HG02840 (cell line): ENCODE measurements at regions not wholly inside any gene's neighbourhood (a gene's known extent, or its start where the extent isn't known, plus 50 kb on each side); places are given as distances from the start of the nearest gene placed in this dataset.
A peak's percentile ranks its signal among the peaks of the same experiment; 100 is the strongest.
"Not testable (repeated sequence)": the region's sequence is repeated elsewhere in the genome, so short reads cannot be mapped to it uniquely, and the experiment has no call there.

Experiments used
- ATAC-seq: cut with Tn5 transposase; IDR thresholded peaks from one replicate; pipeline ENCODE4 v1.9.1; 2021; ENCODE audit warnings: mild to moderate bottlenecking, moderate library complexity, moderate number of reproducible peaks; ENCODE audit not compliant: unreplicated experiment, low FRiP score

DNA sequence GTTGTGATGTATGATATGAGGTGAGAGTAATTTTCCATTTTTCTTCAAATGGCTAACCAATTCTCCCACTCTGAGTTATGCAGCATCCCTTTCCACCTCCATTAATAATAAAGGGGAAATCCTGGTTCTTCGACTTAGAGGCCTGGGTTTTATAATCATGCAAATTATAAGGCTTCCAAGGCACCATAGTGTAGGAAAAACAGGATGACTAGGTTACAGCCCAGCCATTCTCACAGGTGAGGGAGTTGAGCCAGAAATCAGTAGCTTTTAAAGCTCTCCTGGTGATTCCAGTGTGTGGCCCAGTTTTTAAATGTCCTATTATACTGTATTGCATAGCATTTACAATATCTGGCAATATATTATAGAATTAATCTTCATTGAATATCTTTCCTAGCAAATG, 203.1 kb downstream of the ARHGEF9 start:
- ATAC-seq, result no peak

DNA sequence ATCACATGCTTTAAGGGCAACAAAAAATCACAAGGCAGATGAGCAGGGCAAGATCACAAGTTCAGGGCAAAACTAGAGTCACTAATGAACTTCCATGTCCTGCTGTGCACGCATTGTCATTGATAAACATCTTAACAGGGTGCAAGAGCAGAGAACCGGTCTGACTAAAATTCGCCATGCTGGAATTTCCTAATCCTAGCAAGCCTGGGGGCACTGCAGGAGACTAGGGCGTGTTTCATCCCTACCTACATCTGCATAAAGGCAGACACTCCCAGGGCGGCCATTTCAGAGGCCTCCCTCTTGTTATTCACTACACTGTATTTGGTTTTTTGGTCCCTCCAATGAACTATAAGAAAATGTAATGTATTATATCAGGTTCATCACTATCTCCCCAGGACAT, 203.6 kb downstream of the ARHGEF9 start:
- ATAC-seq, result no peak

DNA sequence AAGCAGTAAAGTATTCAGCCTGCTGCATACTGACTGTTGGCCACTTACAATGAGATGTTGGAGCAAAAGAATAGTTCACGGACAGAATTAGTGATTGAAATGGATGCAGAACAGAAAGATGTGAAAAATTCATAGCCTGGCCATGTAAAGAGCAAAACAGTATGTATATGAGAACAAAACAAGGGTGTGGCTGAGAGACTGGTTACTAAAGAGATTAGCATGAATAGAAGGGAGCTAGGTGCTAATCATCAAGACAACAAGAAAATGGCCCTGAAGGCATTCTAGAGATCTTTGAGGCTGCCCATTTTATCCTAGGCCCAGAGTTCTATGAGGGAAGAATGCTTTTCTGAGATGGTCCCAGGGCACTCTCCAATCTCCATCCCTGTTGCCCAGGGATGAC, 208.5 kb downstream of the ARHGEF9 start:
- ATAC-seq, result no peak

DNA sequence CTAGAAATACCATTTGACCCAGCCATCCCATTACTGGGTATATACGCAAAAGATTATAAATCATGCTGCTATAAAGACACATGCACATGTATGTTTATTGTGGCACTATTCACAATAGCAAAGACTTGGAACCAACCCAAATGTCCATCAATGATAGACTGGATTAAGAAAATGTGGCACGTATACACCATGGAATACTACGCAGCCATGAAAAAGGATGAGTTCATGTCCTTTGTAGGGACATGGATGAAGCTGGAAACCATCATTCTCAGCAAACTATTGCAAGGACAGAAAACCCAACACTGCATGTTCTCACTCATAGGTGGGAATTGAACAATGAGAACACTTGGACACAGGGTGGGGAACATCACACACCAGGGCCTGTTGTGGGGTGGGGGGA, 209.3 kb downstream of the ARHGEF9 start:
- not testable (repeated sequence) for ATAC-seq

DNA sequence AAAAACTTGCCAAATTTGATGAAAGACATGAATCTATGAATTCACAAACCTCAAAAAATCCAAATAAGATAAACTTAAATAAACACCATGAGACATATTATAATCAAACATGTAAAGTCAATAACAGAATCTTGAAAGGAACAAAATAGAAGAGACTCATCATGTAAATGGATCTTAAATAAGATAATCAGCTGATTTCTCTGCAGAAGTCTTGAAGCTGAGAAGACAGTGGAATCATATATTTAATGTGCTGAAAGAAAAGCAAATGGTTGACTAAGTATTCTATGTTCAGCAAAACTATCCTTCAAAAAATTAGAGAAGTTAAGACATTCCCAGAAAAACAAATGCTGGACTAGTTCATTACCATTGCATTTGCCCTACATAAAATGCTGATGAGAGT, 215.7 kb upstream of the SPIN4 start:
- no peak for ATAC-seq

DNA sequence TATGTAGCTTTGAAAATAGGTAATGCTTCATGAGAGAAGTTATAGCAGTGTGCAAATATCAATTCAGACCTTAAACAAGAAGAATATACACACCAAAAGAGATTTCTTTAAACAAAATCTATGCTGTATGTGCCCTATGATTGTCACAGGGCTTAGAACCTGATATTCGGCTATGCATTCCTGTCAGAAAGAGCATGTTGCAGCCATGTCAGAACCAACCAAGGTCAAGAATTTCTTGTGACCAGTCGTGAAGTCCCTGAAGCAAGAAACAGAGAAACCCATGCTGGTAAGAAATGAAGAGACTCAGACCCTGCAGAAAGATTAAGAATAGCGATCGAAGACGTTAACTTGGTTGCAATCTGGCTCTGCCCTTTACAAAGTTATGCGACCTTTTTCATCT, 210.3 kb upstream of the SPIN4 start:
- ATAC-seq, result no peak

DNA sequence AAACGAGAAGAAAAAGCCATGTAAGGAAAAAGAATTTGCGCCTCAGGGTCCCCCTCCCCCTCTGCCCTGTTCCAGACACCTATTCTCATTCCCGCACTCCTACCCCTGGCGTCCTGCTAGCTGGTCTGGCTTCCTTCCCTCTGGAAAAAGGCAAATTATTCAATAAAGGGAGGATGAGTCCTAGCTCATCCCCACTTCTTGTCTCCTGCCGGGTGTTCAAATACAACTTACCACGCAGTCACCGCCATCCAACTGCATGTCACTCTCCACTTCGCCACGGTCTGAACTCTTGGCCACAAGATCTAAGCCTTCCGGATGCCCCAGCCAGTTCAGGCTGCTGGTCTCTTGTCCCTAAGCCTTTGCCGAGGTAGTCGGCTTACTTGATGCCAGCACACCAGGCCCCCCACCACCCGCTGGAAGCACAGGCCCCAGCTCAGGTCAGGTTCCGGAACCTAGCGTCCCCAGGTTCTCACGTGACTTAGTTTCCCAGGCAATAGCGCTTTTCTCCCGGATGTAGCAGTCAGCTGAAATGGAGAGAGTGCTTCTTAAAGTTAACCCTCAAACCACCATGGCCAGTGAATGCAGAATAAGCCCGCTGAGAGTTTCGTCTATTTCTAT, 209.6 kb upstream of the SPIN4 start:
- ATAC-seq, result peak; percentile 99

DNA sequence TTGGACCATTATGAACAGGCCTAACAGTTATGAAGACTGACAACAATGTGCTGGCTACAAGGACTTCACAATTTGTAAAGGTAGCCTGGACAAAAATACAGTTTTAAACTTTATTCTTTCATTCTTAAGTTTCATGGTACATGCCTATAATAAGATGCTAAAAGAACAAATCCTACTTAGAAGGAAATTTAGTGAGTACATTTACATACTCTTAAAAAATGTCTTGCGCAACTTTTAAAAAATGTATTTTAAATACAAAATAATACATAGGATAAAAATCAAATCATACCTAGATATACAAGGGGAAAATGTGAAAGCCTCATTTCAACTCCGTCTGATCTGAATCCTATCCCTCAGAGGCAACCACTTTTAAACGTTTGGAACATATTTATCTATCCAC, 200.7 kb upstream of the SPIN4 start:
- no peak for ATAC-seq

DNA sequence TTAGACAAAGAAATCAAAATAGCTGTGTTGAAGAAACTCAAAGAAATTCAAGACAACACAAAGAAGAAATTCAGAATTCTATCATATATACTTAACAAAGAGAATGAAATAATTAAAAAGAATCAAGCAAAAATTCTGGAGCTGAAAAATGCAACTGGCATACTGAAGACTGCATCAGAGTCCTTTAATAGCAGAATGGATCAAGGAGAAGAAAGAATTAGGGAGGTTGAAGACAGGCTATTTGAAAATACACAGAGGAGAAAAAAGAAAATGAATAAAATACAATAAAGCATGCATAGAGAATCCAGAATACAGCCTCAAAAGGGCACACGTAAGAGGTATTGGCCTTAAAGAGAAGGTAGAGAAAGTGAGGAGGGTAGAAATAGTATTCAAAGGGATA, 179.5 kb upstream of the SPIN4 start:
- ATAC-seq, result no peak

DNA sequence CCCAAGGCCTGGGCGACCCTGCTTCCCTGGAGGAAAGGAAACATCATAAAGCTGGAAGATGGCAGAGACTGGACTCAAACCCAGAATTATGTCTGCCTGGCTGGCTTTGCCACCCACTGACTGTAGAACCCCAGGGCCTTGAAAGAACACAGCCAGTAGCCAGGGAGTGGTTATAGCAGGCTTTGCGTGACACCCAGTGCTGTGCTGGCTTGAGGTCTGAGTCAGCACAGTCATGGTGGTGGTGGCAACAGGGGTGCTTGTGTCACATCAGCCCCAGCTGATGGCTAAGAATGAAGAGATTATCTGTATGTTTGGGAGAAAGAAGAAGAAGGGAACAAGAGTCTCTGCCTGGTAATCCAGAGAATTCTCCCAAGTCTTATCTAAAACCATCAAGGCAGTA, 178.8 kb upstream of the SPIN4 start:
- ATAC-seq, result no peak

DNA sequence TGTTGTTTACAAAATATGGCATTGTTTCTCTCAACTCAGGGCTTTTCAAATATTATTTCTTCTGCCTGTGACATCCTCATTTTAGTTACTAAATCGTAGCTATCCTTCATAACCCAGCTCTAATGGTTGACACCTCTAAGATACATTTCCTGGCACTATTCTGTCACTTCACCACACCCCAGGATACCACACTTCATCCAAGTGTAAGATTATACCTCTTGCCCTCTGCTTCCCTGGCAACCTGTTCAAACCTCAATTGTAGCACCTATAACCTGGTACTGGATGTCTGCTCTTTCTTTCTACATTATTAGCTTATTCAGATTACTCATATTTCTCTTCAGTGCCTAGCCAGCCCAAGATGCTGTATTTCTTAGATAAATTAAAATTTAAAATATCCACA, 175.7 kb upstream of the SPIN4 start:
- ATAC-seq, result no peak

DNA sequence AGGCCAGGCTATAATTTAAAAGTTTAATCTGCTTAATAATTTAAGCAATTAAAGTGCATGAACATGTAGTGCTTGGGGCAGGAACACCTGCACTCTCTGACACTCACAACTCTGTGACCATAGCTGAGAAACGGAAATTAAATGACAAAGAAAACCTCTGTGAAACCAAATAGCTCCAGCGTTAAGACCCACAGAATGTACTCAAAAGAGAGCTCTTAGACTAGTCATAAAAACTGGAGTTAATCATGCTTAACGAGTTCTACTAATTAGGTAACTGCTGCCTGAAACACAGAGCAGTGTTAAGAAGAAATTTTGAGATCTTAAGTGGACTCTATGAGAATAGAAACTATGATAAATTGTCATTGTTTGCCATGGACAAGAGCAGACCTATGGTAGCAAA, 174.4 kb upstream of the SPIN4 start:
- no peak for ATAC-seq

DNA sequence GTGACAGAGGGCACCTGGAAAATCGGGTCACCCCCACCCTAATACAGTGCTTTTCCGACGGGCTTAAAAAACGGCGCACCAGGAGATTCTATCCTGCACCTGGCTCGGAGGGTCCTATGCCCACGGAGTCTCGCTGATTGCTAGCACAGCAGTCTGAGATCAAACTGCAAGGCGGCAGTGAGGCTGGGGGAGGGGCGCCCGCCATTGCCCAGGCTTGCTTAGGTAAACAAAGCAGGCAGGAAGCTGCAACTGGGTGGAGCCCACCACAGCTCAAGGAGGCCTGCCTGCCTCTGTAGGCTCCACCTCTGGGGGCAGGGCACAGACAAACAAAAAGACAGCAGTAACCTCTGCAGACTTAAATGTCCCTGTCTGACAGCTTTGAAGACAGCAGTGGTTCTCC, 168.2 kb upstream of the SPIN4 start:
- not testable (repeated sequence) for ATAC-seq

DNA sequence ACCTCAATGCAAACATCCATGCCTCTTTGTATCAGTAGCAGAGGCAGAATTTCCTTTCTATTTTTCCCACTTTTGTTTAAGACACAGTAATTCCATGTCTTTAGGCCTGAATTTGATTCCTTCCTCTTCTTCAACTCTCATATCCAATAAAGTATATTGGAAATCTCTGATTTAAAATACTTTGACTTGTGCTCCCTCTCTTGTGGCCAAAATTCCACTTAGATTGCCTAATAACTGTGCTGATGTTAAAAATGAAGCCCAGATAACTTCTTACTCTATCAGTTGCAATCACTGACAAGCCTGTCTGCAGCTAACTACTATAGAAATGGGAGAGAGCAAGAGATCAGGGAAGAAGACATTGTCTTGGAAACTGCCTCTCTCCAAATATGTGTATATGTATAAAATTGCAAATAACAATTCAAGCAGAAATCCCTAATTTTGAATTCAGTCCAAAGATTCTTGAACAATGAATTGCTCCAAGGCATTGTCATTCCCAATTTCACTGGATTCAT, 163.5 kb upstream of the SPIN4 start:
- no peak for ATAC-seq

DNA sequence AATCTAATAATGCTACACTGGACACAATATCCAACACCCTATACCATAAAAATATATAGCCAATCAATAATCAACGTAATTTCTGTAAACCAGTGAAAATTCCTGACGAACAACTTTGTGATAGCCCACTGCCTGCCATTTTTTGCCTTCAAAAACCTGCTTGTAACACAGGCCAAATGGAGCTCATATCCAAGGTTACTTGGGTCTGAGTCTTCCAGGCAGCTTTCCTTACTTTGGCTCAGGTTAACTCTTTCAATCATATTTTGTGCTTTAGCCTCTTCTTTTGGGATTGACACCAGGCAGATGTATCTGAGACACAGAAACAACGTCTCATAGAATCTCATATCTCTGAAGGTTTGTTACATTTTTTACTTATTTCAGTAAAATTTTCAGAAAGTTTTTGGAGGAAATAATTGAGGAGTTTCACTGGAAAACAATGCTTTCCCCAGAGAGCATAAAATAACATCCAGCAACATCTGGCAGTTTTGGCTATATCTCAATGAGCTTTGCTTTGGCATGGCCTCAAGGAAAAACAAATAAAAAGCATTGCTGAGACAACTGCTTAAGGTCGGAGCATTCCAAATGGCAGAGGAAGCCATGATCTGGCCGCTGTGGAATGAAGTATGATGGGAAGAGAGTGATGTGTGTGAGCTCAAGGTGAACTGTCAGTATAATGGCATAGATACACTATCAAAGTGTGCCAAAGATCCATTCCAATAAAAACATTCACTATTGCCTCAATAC, 162.9 kb upstream of the SPIN4 start:
- no peak for ATAC-seq

DNA sequence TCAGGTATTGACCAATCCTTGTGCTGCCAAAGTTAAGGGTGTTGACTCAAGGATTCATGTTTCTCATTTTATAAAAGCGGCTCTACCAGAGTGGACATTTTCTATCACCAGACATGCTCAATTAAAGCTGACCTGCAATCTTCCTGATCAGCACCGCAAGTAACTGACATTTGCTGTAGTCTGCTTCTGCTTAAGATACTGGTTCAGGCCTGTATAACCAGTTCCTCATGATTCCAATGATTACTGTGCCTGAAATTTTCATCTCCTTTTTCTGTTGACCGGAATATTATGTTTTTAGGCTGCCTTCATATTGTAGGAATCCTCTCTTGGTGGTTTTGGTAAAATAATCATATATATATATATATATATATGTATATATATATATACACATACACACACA, 160.2 kb upstream of the SPIN4 start:
- ATAC-seq, result no peak

DNA sequence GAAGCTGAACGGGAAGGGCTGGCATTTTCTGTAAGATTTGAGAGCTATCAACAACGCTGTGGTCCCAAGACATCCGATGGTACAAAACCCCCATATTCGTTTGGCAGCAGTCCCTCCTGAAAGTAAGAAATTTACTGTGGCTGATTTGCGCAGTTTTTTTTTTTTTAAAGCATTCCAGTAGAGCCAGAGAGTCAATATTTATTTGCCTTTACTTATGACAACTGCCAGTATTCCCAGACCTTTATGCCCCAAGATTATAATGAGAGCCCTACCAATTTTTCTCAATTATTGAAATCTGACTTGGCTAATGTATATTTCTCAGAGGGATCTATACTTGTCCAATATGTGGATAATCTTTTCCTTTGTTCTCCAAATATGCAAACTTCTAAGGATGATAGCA, 157.5 kb upstream of the SPIN4 start:
- no peak for ATAC-seq

DNA sequence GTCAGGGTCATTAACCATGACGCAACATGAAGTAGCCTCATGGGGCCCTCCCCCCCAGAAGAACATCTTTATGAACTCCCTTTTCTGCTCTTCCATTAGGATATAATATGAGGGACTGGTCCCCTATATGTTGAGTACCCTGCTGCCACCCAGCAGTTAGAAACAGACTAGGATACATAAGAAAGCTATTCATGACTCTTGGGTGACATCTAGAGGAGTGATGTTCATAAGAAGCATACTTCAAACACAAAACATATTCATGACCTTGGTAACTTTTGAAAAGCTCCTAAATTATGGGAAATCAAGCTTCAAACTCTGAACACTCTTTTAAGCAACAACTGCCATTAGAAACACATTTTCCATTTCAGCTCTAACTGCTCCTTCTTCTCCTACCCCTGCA, 155.2 kb upstream of the SPIN4 start:
- no peak for ATAC-seq

DNA sequence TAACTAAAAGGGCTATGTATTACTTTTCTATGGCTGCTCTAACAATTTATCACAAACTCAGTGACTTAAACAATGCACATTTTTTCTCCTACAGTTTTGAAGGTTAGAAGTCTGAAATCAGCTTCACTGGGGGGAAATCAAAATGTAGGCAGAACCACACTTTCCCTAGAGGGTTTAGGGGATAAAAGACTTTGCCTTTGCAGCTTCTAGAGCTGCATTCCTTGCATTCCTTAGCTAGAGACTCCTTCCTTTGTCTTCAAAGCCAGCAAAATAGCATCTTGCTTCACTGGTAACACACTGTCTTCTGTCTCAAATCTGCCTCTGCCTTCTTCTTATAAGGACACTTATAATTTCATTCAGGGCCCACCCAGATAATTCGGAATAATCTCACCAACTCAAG, 152.4 kb upstream of the SPIN4 start:
- no peak for ATAC-seq

DNA sequence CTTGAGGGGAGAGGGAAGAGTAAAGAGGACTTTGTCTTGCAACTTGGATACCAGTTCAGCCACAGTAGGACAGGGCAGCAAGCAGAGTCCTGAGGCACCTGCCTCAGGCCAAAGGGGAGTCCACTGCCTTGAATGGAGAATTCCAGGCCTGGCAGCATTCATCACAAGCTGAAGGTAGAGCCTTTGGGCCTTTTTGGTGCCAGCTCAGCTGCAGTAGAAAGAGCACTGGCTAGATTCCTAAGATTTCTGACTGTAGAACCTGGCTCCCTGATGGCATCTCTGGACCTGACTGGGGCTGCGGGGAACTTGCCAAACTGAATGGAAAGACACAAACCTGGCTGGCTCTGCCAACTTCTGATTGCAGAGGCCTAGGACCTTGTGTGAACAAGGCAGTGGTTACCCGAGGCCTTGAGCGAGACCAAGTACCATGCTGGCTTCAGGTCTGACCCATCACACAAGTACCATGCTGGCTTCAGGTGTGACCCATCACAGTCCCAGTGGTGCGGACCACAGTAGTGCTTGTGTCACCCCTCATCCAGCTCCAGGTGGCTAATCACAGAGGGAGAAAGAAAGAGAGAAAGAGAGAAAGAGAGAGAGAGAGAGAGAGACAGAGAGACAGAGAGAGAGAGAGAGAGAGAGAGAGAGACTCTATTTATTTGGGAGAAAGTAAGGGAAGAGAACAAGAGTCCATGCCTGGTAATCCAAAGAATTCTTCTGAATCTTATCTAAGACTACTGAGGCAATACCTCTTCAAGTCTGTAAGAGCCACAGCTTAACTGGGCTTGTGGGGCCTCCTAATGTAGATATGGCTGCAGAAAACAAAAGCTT, 137.6 kb upstream of the SPIN4 start:
- no peak for ATAC-seq

DNA sequence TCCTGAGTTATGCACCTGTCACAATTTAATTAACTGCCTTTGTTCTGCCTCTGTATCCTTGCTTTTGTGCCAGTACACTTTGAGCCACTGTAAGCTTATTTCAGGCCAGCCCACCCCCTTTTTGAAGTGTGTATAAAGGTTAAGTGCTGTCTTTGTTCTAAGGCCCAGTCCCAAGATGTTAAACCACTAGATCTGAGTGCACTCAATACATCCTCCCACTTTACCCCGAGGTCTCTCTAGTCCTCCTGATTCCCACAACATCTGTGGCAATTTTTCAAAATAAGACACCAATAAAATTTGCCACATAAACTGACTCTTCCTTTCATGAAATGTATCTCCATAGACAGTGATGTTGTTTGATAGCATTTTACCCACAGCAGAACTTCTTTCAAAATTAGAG, 124.1 kb upstream of the SPIN4 start:
- no peak for ATAC-seq
